HG02571 (cell line): ENCODE measurements at regions not wholly inside any gene's neighbourhood (a gene's known extent, or its start where the extent isn't known, plus 50 kb on each side); places are given as distances from the start of the nearest gene placed in this dataset.
"Not testable (repeated sequence)": the region's sequence is repeated elsewhere in the genome, so short reads cannot be mapped to it uniquely, and the experiment has no call there.

Source experiments
- ATAC-seq: cut with Tn5 transposase; IDR thresholded peaks from one replicate; pipeline ENCODE4 v1.9.1; 2021; ENCODE audit warnings: mild to moderate bottlenecking, moderate library complexity; ENCODE audit not compliant: unreplicated experiment

DNA sequence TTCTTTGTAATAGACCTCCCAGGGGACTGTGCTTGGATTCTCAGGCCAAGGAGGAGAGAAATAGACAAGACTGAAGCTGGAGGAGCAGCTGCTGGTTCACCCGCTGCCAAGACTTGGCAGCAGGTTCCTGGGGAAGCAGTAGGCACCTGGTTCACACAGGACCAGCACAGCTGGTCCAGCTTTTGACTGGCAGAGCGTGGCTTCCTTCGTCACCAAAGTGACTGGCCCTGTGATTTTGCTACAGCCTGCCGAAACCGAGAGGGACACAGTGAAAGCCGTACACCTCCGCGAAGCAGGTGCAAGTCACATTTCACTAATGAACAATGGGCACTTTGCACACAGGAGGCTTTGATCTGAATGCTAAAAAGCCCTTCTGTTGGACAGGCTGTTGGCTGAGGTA lies 199.0 kb downstream of the RNF144B start:
- ATAC-seq = no peak

DNA sequence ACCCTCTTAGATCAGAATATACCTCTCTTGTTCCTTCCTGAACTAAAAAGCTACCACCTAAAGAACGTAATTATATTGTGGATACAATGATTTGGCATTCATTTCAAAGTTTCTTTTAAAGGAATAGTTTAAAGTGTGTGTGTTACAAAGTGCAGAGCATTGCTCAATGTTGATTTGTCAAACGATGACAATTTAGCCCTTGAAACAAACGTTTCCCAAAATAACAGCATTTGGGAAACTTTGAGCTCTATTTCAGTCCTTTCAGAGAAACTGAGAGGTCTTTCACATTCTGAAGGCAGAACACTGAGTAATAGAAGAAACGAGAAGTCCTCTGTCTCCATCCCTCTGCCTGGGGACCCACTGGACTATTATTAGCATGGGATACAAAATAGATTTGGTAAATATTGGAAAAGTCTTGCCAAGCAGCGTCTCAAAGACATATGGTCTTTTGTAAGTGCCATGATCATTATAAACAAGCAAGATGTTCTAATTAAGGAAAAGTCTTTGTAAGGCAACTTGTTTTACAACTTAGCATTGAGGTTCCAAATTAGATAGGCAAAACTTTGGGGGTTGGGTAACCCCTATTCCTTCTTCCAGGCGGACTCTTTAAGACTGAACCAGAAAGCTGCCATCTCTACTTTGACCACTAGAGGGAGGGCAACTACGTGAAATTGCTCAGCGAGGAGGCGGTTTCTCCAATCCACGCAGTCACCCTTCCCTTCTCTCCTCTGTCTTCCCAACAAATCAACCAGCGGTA lies 208.8 kb downstream of the RNF144B start:
- peak; percentile 87 for ATAC-seq

DNA sequence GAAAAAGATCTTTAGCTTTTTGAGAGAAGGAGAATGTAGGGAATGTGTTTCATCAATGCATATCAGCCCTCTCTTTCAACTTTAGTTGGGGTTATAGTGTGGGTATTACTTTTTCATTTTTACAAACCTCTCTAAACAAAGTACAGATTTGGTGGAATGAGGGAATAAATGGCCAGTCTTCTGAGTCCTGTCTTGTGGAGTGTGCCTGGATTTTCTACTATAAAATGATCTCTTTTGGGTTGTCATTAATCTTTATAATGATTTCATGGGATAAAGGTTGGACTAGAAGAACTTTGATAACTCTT lies 209.3 kb downstream of the RNF144B start:
- ATAC-seq = no peak

DNA sequence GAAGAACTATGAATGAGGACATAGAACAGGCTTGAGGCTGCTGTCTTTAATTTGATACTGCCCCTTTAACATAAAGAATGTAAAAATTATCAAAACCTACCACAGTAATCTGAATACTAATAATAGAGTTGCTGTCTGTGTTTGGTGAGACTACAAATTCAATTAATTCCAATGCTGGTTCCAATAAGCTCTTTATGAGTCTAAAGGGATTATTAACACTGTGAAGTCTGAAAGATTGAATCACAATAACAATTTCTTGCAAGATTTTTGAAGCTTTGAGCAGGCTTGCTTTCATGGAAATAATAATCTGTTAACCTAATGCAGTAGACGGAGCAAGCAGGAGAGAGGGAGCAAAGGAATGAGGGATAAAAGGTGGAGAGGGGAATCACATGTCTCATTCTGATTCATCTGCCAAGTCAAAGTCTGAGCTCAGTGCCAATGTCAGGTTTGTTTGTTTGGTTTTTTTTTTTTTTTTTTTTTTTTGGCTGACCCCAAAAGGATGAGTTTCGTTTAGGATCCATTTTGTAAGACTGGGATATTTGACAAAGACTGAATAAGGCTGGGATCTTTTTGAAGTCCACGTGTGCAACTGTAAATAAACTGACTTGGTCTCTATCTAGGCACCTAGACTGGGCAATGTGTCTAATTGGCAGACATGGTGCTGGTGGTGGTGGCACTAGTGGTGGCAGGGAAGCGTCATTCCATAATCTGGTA lies 211.6 kb downstream of the RNF144B start:
- no peak for ATAC-seq

DNA sequence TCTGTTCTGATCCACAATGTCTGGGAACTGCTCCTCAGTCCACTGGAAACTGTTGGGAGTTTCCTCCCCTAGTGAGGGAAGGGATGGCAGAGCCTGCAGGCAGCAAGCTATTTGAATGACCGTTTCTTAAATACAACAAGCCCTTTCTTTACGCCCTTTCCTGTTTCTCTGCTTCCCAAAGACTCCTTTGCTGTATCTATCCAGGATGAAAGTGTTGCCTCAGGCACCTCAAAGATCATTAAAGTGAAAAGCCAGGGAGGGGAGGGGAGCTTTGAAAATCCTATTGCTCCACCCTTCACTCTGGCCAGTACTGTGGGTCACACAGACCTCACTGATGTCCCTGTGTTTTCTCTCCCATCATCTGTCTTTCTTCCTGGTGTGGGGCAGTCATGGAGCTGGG lies 213.1 kb downstream of the RNF144B start:
- no peak for ATAC-seq

DNA sequence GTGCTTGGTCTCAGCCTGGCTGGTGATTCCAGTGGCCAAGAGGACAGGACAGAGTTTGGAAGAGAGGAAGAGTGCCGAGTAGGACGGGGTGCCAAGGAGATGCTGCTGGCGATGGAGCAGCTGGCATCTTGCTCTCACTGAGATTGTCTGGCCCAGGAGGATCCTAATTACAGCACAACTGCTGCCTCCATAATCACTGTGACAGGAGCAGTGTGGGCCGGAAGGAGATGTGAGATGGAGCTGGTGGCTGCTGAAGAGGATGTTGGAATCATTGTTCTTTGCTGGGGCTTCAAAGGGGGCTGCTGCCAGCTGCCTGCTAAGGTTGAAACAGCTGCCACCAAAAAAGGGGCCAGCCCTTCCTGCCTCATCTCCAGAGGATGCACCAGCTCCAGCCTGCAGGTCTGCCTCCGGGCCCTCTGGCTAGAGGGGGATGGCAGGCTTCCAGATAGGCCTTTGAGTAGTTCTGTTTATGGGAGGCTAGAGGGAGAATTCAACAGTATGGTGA lies 214.4 kb downstream of the RNF144B start:
- ATAC-seq = no peak

DNA sequence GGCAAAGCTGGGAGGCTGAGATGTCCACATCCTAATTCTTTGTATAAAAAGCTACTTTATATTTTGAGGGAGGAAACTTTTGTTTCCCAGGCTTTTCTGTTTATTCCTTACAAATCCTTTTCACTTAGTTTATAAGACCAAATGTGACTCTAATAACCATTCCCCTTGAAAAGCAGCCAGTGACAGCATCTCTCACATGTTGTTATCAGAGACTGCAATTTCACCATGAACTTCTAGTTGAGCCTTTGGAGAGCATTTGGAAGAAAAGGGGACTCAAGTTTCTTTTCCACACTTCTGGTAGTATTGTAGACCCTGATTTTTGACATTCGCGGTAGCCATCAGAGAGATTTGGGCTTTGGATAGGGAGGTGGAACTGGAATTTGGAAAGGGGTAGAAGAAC lies 215.8 kb downstream of the RNF144B start:
- ATAC-seq = no peak

DNA sequence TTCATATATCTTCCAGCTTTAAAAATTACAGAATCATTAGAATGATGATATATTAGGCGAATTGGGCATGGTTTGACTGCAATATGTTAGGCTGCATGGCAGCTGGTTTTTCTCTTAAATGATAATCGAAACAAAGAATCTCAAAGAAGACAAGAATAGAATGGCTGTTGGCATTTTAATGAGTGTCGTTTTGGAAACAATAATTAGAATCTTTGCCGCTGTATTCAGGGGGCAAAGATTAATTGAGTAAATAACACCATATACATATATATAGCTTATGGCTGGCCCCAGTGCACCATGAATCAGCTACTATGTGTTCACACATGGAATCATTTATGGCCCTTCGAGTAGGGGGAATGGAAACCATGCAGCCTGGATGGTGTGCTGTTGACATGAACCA lies 216.2 kb downstream of the RNF144B start:
- ATAC-seq = no peak

DNA sequence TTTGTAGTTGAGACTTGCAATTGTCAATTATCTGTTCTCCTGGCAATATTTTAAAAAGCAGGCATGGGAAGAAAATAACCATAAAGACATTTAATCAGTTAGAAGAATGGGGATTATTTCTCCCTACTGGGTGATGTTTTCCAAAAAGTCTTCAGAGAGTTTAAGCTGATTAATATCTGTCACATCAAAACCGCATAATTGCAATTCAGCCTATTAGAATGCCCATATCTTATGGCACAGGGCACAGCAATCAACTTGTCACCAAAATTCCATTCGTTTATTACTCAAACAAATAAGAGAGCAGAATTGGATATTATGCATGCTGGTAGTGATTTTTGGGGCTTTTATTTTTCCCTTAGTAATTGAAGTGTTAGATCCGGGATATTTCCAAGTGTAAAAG lies 218.7 kb downstream of the RNF144B start:
- ATAC-seq = no peak

DNA sequence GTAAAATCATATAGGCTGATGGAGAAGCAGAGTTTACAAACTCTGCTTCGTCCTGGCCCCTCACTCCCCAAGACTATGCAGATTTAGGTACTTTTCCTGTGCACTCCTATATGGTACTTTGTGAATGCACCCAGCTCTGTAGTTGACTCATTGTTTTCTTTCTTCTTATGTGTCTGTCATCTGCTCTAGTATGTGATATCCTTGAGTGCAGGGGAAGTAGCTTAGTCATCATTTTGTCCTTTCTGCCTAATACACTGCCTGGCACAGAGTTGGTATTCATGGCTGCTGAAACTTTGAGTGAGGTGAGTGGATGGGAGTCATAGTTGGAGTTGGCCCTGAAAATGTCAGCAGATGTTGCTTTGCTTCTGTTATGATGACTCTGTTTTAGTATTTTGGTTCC lies 222.6 kb downstream of the RNF144B start:
- ATAC-seq = no peak

DNA sequence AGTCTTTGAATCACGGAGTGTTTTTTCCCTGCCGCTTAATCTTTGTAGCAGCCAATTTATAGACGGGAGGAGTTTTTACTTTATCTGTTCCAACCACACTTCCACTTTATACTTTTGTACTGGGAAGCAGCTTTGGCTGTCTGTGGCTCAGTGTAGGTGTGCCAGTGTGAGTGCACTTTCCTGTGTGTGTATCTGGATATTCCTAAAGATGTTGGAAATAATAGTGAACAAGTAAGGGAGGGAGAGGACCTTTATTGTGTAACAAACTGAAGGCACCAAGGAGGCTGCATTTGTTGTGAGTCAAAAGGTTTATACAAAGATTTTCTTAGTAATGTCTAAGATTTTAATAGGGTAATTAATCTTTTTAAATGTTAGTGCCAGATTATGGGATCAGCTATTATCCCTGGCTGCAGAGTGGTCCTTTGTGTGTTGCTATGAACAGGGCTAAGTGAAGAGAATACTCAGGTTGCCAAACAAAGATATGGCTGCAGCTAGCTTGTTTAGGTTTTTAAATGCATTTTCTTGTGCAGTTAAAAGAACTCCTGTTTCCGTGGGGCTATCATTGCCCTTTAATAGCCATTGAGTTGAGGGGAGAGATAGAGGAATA lies 226.3 kb downstream of the RNF144B start:
- no peak for ATAC-seq

DNA sequence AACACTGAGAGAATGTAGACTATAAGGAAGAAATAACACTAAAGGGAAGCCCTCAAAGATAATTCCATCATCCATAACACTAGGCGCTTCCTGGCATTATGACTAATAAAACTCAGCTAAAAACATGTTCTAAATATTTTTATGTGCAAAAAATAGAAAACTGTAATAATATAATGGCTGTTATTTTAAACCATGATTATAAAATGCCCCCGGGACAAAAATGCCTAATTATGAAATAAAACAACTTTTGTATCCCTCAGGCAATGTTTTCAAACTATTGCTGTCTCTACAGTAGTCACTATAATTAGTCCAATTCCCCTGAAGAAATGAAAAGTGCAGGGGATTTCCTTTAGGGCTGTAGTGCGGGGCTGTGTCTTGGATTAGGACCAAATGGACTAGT lies 242.4 kb downstream of the RNF144B start:
- ATAC-seq = no peak

DNA sequence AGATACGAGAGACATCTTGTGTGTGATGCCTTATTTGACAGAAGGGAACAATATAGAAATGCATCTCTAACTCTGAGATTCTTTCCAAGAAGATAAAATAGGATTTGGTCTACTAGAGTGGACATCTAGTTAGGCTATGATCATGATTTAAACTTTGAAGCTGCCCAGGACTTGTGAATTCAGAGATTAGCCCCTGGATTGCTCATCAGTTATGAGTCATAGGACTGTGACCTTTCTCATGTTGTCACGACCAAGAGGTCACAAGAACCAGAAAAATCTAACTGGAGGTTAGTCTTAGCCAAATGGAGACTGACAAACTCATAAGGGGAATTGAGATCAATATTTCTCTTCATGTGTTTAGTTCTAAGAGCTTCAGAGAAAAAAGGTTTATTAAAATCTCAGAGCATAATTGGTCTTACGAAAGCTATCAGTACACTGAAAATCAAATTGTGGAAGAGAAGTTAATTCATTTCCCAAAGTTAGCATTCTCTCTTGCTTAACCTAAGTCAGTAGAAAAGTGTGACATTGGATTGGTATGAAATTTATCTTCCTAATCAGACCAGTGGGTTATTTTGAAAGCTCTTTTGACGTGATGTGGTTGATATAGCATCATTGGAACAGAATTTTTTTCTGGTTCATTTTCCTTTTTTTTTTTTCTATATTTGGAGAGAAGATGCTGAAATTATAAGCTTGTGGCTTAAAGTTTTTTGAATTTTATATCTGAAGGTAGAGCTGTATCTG lies 245.7 kb downstream of the RNF144B start:
- no peak for ATAC-seq

DNA sequence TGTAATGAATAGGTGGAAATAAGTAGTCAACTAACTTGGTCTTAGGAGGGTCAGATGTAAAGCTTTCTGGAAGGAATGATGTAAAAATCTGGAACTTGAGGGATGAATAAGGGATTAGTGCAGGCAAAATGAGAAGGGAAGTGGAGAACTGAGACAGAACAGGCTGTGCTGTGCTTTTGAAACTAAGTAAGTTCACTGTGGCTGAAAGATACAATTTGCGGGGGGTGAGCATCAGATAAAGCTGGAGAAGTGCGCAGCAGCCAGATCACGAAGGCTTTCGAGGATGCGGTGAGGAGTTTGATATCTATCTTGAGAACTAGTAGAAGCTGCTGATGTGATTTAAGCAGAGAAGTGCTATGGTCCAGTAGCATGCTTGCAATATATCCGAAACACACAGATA lies 247.8 kb downstream of the RNF144B start:
- no peak for ATAC-seq

DNA sequence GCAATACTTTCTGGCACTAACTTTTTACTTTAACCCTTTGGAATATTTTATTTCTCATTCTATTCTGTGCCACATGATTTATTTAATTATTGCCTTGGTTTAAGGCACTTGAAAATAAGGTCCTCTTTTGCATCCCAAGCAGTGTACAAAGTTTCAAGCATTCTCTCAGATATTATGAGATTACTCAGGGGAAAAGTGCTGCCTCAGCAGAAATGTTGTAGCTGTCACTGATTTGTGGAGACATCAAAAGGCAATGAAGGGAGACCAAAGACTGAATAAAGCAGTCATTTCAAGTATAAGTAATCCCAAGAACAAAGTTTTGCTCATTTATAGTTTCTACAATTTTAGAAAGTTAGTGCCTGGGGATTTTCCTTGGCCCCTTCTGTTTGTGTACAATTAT lies 253.0 kb downstream of the RNF144B start:
- no peak for ATAC-seq

DNA sequence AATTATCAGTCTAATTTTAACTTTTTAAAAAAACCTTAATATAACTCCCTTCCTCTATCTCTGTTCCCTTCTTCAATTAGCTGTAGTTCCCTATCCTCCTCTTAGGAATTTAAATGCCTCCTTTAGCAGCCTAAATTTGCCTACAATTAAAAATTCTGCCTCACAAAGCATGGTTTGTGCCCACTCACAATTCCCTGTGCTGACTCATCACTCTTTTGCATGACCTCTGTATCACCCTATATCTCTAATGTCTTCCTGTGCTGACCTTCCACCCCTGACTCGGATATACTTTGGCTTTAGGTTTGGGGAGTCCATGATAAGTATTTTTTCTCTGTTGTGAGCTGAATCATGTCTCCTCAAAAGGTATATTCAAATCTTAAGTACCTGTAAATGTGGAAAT lies 253.6 kb downstream of the RNF144B start:
- ATAC-seq = no peak

DNA sequence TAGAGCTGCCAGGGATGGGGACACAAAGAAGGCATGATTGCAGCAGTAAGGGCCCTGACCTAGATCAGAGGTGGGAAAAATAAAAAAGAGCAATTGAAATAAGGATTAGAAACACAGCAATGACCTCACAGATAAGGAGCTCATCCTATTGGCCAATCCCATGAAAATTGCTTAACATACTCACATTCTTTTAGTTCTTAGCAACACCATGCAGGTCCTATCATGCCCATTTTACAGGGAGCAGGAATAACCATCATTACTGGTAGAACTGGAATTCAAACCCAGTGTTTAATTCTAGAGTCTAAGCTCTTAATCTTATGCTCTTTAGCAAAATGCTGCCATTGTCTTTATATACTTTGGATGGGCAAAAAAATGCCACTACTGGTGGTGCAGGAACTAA lies 267.7 kb downstream of the RNF144B start:
- no peak for ATAC-seq

DNA sequence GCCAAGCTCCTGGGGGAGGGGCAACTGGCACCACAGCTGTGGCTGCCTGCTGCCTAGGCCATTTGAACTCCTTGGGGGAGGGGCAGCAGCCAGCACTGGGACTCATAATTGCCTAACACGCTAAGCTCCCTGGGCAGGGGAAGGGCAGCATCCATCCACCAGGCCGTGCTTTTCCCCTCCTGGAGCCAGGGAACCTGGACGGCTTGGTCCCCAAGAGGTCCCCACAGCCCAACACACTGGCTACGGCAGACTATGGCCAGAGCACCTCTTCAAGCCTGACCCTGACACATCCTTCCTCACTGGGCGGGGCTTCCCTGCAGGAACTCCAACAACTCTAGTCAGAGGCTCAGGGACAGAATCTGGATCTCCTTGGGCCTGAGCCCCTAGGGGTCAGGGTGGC lies 269.4 kb downstream of the RNF144B start:
- ATAC-seq = no peak

DNA sequence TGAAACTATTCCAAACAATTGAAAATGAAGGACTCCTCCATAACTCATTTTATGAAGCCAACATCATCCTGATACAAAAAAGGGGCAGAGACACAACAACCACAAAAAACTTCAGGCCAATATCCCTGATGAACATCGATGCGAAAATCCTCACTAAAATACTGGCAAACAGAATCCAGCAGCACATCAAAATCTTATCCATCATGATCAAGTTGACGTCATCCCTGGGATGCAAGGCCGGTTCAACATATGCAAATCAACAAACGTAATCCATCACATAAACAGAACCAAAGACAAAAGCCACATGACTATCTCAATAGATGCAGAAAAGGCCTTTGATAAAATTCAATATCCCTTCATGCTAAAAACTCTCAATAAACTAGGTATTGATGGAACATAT lies 272.8 kb downstream of the RNF144B start:
- not testable (repeated sequence) for ATAC-seq

DNA sequence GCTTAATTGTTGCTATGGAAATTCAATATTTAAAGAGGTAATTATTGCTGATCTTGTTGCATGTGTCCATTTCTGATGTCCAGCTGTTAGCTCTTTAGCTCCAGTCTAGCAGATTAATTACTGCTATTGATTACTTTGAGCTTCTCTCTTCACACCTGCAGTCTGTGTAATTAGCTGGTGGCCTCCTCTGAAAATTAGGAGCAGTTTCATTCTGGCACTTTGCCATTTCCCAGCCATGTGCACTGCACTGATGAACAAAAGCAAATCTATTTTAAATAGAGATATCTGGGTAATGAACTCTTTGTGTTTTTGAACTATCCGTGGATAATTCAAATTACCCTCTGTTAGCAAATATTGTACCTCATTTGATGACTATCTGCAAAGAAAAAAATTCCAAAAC lies 275.9 kb downstream of the RNF144B start:
- ATAC-seq = no peak

DNA sequence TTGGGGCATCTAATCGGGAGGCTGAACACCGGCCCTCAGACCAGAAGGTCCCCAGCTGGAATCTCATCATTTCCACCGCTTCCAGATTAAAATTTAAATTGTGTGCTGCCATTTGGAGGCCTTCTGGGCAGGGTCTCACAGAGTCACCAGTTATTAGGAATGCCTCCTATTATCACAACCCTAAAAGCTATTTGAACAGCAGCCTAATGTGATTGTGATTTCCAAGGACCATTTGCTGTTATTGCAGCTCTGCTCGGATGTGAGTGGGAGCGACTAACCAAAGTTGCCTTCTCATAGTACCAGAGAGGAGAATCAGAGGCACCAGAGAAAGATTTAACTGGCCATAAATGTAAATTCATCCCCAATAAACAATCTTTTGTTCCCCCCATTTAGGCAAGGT lies 277.3 kb downstream of the RNF144B start:
- no peak for ATAC-seq

DNA sequence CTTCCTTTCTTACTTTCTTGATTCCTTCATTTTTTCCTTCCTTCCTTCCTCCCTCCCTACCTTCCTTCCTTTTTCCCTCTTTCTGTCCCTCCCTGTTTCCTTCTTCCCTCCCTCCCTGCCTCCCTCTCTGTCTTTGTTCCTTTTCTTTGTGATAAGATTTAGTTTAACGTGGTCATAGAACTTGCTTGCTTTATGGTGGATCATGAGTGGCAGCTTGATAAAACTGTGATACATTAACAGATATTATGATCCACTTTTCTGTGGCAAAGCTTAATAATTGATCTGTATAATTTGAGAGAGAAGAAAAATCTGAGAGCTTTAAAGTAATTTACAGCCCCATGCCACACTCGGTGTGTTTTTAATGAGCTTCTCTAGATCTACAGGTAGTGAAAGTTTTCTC lies 280.5 kb downstream of the RNF144B start:
- no peak for ATAC-seq
